MM.1S (cell line): ENCODE measurements at regions not wholly inside any gene's neighbourhood (a gene's known extent, or its start where the extent isn't known, plus 50 kb on each side); places are given as distances from the start of the nearest gene placed in this dataset.

Experiments
- DNase-seq: peaks from one replicate; pipeline ENCODE4 v3.0.0-alpha.2; 2015
- H2AFZ ChIP-seq: fragments of 300-600 bp; sonication (generic); 2 replicates; pipeline ENCODE4 v1.6.0; 2016; ENCODE audit warnings: antibody characterized with exemption, low read length
- H3F3A ChIP-seq: fragments of 300-600 bp; sonication (generic); 2 replicates; pipeline ENCODE4 v1.6.1; 2016; ENCODE audit warnings: mild to moderate bottlenecking, antibody characterized with exemption, low read length, moderate library complexity, mixed read lengths; ENCODE audit not compliant: insufficient read depth
- H3K27ac ChIP-seq: fragments of 300-600 bp; sonication (generic); 2 replicates; pipeline ENCODE4 v1.5.1; 2016; ENCODE audit warnings: mild to moderate bottlenecking, low read length
- H3K27me3 ChIP-seq: fragments of 300-600 bp; sonication (generic); replicated peaks from 2 replicates; pipeline ENCODE4 v1.6.0; 2016; ENCODE audit warnings: low read length; ENCODE audit not compliant: insufficient read depth
- H3K36me3 ChIP-seq: fragments of 300-600 bp; sonication (generic); replicated peaks from 2 replicates; pipeline ENCODE4 v1.6.1; 2016; ENCODE audit warnings: mild to moderate bottlenecking, low read length, mixed read lengths; ENCODE audit not compliant: insufficient read depth
- H3K4me1 ChIP-seq: fragments of 300-600 bp; sonication (generic); 2 replicates; pipeline ENCODE4 v1.6.1; 2016; ENCODE audit warnings: low read length, mixed read lengths
- H3K4me2 ChIP-seq: fragments of 300-600 bp; sonication (generic); 2 replicates; pipeline ENCODE4 v1.6.0; 2016; ENCODE audit warnings: low read depth, low read length
- H3K4me3 ChIP-seq: fragments of 300-600 bp; sonication (generic); 2 replicates; pipeline ENCODE4 v1.5.1; 2016; ENCODE audit warnings: low read length, mixed read lengths
- H3K79me2 ChIP-seq: fragments of 300-600 bp; sonication (generic); 2 replicates; pipeline ENCODE4 v1.6.1; 2016; ENCODE audit warnings: mixed run types, low read length, mixed read lengths
- H3K9ac ChIP-seq: fragments of 300-600 bp; sonication (generic); 2 replicates; pipeline ENCODE4 v1.6.1; 2016; ENCODE audit warnings: low read length, mixed read lengths
- H3K9me2 ChIP-seq: fragments of 300-600 bp; sonication (generic); replicated peaks from 2 replicates; pipeline ENCODE4 v1.6.1; 2016; ENCODE audit warnings: mild to moderate bottlenecking, low read length, mixed read lengths; ENCODE audit not compliant: insufficient read depth
- H3K9me3 ChIP-seq: fragments of 300-600 bp; sonication (generic); replicated peaks from 2 replicates; pipeline ENCODE4 v1.6.1; 2016; ENCODE audit warnings: mild to moderate bottlenecking, low read length, mixed read lengths; ENCODE audit not compliant: insufficient read depth
- H4K20me1 ChIP-seq: fragments of 300-600 bp; sonication (generic); 2 replicates; pipeline ENCODE4 v1.6.1; 2016; ENCODE audit warnings: mild to moderate bottlenecking, low read length, moderate library complexity, mixed read lengths; ENCODE audit not compliant: insufficient read depth
- CTCF ChIP-seq: fragments of 300-600 bp; sonication (generic); IDR thresholded peaks from 2 replicates; pipeline ENCODE4 v1.5.1; 2016; ENCODE audit warnings: antibody characterized with exemption, low read length, mixed read lengths
- EZH2 ChIP-seq: fragments of 300-600 bp; sonication (generic); optimal IDR thresholded peaks from 2 replicates; pipeline ENCODE3; 2017; ENCODE audit warnings: low read depth, mild to moderate bottlenecking, antibody characterized with exemption, low read length, mixed read lengths
- EZH2phosphoT487 ChIP-seq: fragments of 300-600 bp; sonication (generic); IDR thresholded peaks from 2 replicates; pipeline ENCODE4 v1.6.1; 2018; ENCODE audit warnings: antibody characterized with exemption, low read length

GRCh38 chr11:97738751-97739150, 1282.0 kb upstream of the CNTN5 start:
- Histone ChIP-seq H3K9ac (no peak overlapping the region), H3K79me2 (no peaks in the 10 kb centered on the region), H2AFZ (no peak overlapping the region), H3K9me2 (no peaks in the 10 kb centered on the region), H4K20me1 (no peaks in the 10 kb centered on the region), H3K4me1 (no peaks in the 10 kb centered on the region), H3K27ac (no peak overlapping the region), H3K4me3 (no peak overlapping the region), H3K27me3 (no peaks in the 10 kb centered on the region), H3K4me2 (no peak overlapping the region), H3F3A (no peaks in the 10 kb centered on the region), H3K9me3 (no peaks in the 10 kb centered on the region), H3K36me3 (no peaks in the 10 kb centered on the region)
- DNase-seq = no peak
- TF ChIP-seq EZH2phosphoT487 (no peak), CTCF (no peak), EZH2 (no peak)

GRCh38 chr11:97739932-97740800, 1280.6 kb upstream of the CNTN5 start:
- Histone ChIP-seq H2AFZ (no peak overlapping the region), H3K27ac (no peak overlapping the region), H3K27me3 (no peaks in the 10 kb centered on the region), H3K79me2 (no peaks in the 10 kb centered on the region), H3F3A (no peaks in the 10 kb centered on the region), H3K9me3 (no peaks in the 10 kb centered on the region), H3K36me3 (no peaks in the 10 kb centered on the region), H3K9ac (no peak overlapping the region), H3K4me3 (no peak overlapping the region), H3K4me2 (no peak overlapping the region), H3K4me1 (no peaks in the 10 kb centered on the region), H4K20me1 (no peaks in the 10 kb centered on the region), H3K9me2 (no peaks in the 10 kb centered on the region)
- no peak for DNase-seq
- TF ChIP-seq CTCF (no peak), EZH2 (no peak), EZH2phosphoT487 (no peak)

- H3K27ac ChIP-seq = no peak overlapping the region
- H3K9me3 ChIP-seq = no peaks in the 10 kb centered on the region
- H3K9ac ChIP-seq = no peak overlapping the region
- no peaks in the 10 kb centered on the region for H3K36me3 ChIP-seq
- no peak for DNase-seq
- H3K4me2 ChIP-seq = no peak overlapping the region
- TF ChIP-seq CTCF (no peak), EZH2 (no peak), EZH2phosphoT487 (no peak)
- no peaks in the 10 kb centered on the region for H3K9me2 ChIP-seq
- no peaks in the 10 kb centered on the region for H3K79me2 ChIP-seq
- no peaks in the 10 kb centered on the region for H3F3A ChIP-seq
- H3K4me3 ChIP-seq = no peak overlapping the region
- no peaks in the 10 kb centered on the region for H3K4me1 ChIP-seq
- no peaks in the 10 kb centered on the region for H3K27me3 ChIP-seq
- H2AFZ ChIP-seq = no peak overlapping the region
- H4K20me1 ChIP-seq = no peaks in the 10 kb centered on the region
These were observed 1280.0 kb upstream of the CNTN5 start for GRCh38 chr11:97740801-97741151.
